ENCODE measurements at regions not wholly inside any gene's neighbourhood (a gene's known extent, or its start where the extent isn't known, plus 50 kb on each side); places are given as distances from the start of the nearest gene placed in this dataset.
A peak's percentile ranks its signal among the peaks of the same experiment; 100 is the strongest.

- H3K4me1 Mint-ChIP-seq, result peaks cover 66% of the 10 kb centered on the region
- peak overlapping the region; percentile 76 for H3K4me3 Mint-ChIP-seq
- H3K36me3 Mint-ChIP-seq (ENCODE audit: low read depth), result peaks cover 30% of the 10 kb centered on the region
- intact Hi-C loops (cut with micrococcal nuclease), result loop anchor here (5.0 kb wide), 2 partner anchors 97 to 98 kb away; no protein-coding TSS in a partner anchor
- H3K9me3 Mint-ChIP-seq, result peaks cover 14% of the 10 kb centered on the region
- peak overlapping the region; percentile 96 for H3K27ac Mint-ChIP-seq
- no peaks in the 10 kb centered on the region for H3K27me3 Mint-ChIP-seq
- peak; percentile 62 for DNase-seq
Measured at GRCh38 chr1:59045137-59045536, 251.8 kb upstream of the FGGY start.

- intact Hi-C loops (cut with micrococcal nuclease), result loop anchor here (1.0 to 5.0 kb wide), 8 partner anchors 19 to 387 kb away; partner anchors contain the start of gene JUN
Measured at GRCh38 chr1:59045636-59046035, 251.3 kb upstream of the FGGY start.

GRCh38 chr1:59046134-59046533 lies 250.8 kb upstream of the FGGY start:
- Mint-ChIP-seq H3K4me3 (peak overlapping the region; percentile 76), H3K36me3 (ENCODE audit: low read depth) (peaks cover 30% of the 10 kb centered on the region), H3K27ac (peak overlapping the region; percentile 96), H3K4me1 (peaks cover 63% of the 10 kb centered on the region), H3K9me3 (peaks cover 14% of the 10 kb centered on the region), H3K27me3 (no peaks in the 10 kb centered on the region)
- no peak for DNase-seq
- intact Hi-C loops (cut with micrococcal nuclease), result loop anchor here (1.0 to 5.0 kb wide), 8 partner anchors 20 to 387 kb away; partner anchors contain the start of gene JUN

More at GRCh38 chr1:59045636-59046035, 251.3 kb upstream of the FGGY start:
- H3K36me3 Mint-ChIP-seq (ENCODE audit: low read depth), result peaks cover 30% of the 10 kb centered on the region
- H3K4me1 Mint-ChIP-seq, result peaks cover 64% of the 10 kb centered on the region
- peak overlapping the region; percentile 96 for H3K27ac Mint-ChIP-seq
- H3K4me3 Mint-ChIP-seq, result peak overlapping the region; percentile 76
- H3K9me3 Mint-ChIP-seq, result peaks cover 14% of the 10 kb centered on the region
- H3K27me3 Mint-ChIP-seq, result no peaks in the 10 kb centered on the region
- DNase-seq, result no peak

GRCh38 chr1:59046730-59047157 lies 250.2 kb upstream of the FGGY start:
- no peaks in the 10 kb centered on the region for H3K27me3 Mint-ChIP-seq
- peaks cover 14% of the 10 kb centered on the region for H3K9me3 Mint-ChIP-seq
- H3K27ac Mint-ChIP-seq, result peak overlapping the region; percentile 96
- intact Hi-C loops (cut with micrococcal nuclease), result loop anchor here (1.0 to 5.0 kb wide), 8 partner anchors 20 to 386 kb away; partner anchors contain the start of gene JUN
- peak; percentile 89 for DNase-seq
- H3K36me3 Mint-ChIP-seq (ENCODE audit: low read depth), result peaks cover 28% of the 10 kb centered on the region
- peaks cover 60% of the 10 kb centered on the region for H3K4me1 Mint-ChIP-seq
- H3K4me3 Mint-ChIP-seq, result peak overlapping the region; percentile 76

GRCh38 chr1:59051007-59051406 lies 245.9 kb upstream of the FGGY start:
- DNase-seq, result no peak
- Mint-ChIP-seq H3K27me3 (no peaks in the 10 kb centered on the region), H3K27ac (no peak overlapping the region), H3K36me3 (ENCODE audit: low read depth) (peaks cover 13% of the 10 kb centered on the region), H3K9me3 (peaks cover 8% of the 10 kb centered on the region), H3K4me1 (peaks cover 35% of the 10 kb centered on the region), H3K4me3 (no peak overlapping the region)
- intact Hi-C loops (cut with micrococcal nuclease), result no loop called here

- Mint-ChIP-seq H3K9me3 (peaks cover 8% of the 10 kb centered on the region), H3K4me3 (no peak overlapping the region), H3K36me3 (ENCODE audit: low read depth) (peaks cover 13% of the 10 kb centered on the region), H3K27me3 (no peaks in the 10 kb centered on the region), H3K4me1 (peaks cover 24% of the 10 kb centered on the region), H3K27ac (no peak overlapping the region)
- intact Hi-C loops (cut with micrococcal nuclease), result no loop called here
- no peak for DNase-seq
Measured at GRCh38 chr1:59052166-59052590, 244.7 kb upstream of the FGGY start.

- Mint-ChIP-seq H3K4me3 (no peak overlapping the region), H3K27me3 (no peaks in the 10 kb centered on the region), H3K9me3 (peaks cover 3% of the 10 kb centered on the region), H3K4me1 (peaks cover 13% of the 10 kb centered on the region), H3K36me3 (ENCODE audit: low read depth) (peaks cover 5% of the 10 kb centered on the region), H3K27ac (no peak overlapping the region)
- intact Hi-C loops (cut with micrococcal nuclease), result no loop called here
- DNase-seq, result no peak
Measured at GRCh38 chr1:59054172-59054571, 242.7 kb upstream of the FGGY start.

GRCh38 chr1:59055908-59056719 lies 240.8 kb upstream of the FGGY start:
- peaks cover 9% of the 10 kb centered on the region for H3K36me3 Mint-ChIP-seq (ENCODE audit: low read depth)
- H3K9me3 Mint-ChIP-seq, result peaks cover 8% of the 10 kb centered on the region
- H3K27me3 Mint-ChIP-seq, result no peaks in the 10 kb centered on the region
- H3K4me1 Mint-ChIP-seq, result peaks cover 16% of the 10 kb centered on the region
- H3K4me3 Mint-ChIP-seq, result no peak overlapping the region
- H3K27ac Mint-ChIP-seq, result no peak overlapping the region
- no peak for DNase-seq
- intact Hi-C loops (cut with micrococcal nuclease), result no loop called here

GRCh38 chr1:59057211-59057694 lies 239.6 kb upstream of the FGGY start:
- peaks cover 18% of the 10 kb centered on the region for H3K4me1 Mint-ChIP-seq
- H3K9me3 Mint-ChIP-seq, result peaks cover 9% of the 10 kb centered on the region
- no peak overlapping the region for H3K27ac Mint-ChIP-seq
- peaks cover 9% of the 10 kb centered on the region for H3K36me3 Mint-ChIP-seq (ENCODE audit: low read depth)
- no peak for DNase-seq
- intact Hi-C loops (cut with micrococcal nuclease), result no loop called here
- no peaks in the 10 kb centered on the region for H3K27me3 Mint-ChIP-seq
- H3K4me3 Mint-ChIP-seq, result no peak overlapping the region

GRCh38 chr1:59057796-59058195 lies 239.1 kb upstream of the FGGY start:
- peaks cover 9% of the 10 kb centered on the region for H3K36me3 Mint-ChIP-seq (ENCODE audit: low read depth)
- peaks cover 18% of the 10 kb centered on the region for H3K4me1 Mint-ChIP-seq
- H3K9me3 Mint-ChIP-seq, result peaks cover 8% of the 10 kb centered on the region
- H3K4me3 Mint-ChIP-seq, result no peak overlapping the region
- H3K27me3 Mint-ChIP-seq, result no peaks in the 10 kb centered on the region
- DNase-seq, result no peak
- H3K27ac Mint-ChIP-seq, result no peak overlapping the region
- intact Hi-C loops (cut with micrococcal nuclease), result no loop called here

GRCh38 chr1:59058665-59059439 lies 238.0 kb upstream of the FGGY start:
- DNase-seq, result no peak
- Mint-ChIP-seq H3K4me1 (peaks cover 27% of the 10 kb centered on the region), H3K27me3 (no peaks in the 10 kb centered on the region), H3K27ac (no peak overlapping the region), H3K9me3 (peaks cover 6% of the 10 kb centered on the region), H3K36me3 (ENCODE audit: low read depth) (peaks cover 9% of the 10 kb centered on the region), H3K4me3 (no peak overlapping the region)
- intact Hi-C loops (cut with micrococcal nuclease), result no loop called here

GRCh38 chr1:59061876-59062275 lies 235.0 kb upstream of the FGGY start:
- no peak overlapping the region for H3K27ac Mint-ChIP-seq
- H3K4me3 Mint-ChIP-seq, result no peak overlapping the region
- no peak for DNase-seq
- peaks cover 37% of the 10 kb centered on the region for H3K4me1 Mint-ChIP-seq
- intact Hi-C loops (cut with micrococcal nuclease), result no loop called here
- peaks cover 6% of the 10 kb centered on the region for H3K9me3 Mint-ChIP-seq
- H3K36me3 Mint-ChIP-seq (ENCODE audit: low read depth), result peaks cover 11% of the 10 kb centered on the region
- H3K27me3 Mint-ChIP-seq, result no peaks in the 10 kb centered on the region

- no peaks in the 10 kb centered on the region for H3K27me3 Mint-ChIP-seq
- peaks cover 36% of the 10 kb centered on the region for H3K4me1 Mint-ChIP-seq
- H3K9me3 Mint-ChIP-seq, result peaks cover 6% of the 10 kb centered on the region
- H3K36me3 Mint-ChIP-seq (ENCODE audit: low read depth), result peaks cover 11% of the 10 kb centered on the region
- no peak for DNase-seq
- no peak overlapping the region for H3K4me3 Mint-ChIP-seq
- intact Hi-C loops (cut with micrococcal nuclease), result no loop called here
- peak overlapping the region; percentile 46 for H3K27ac Mint-ChIP-seq
Measured at GRCh38 chr1:59062743-59063142, 234.2 kb upstream of the FGGY start.

- Mint-ChIP-seq H3K36me3 (ENCODE audit: low read depth) (peaks cover 11% of the 10 kb centered on the region), H3K4me3 (peak overlapping the region; percentile 23), H3K27ac (peak overlapping the region; percentile 76), H3K27me3 (no peaks in the 10 kb centered on the region), H3K4me1 (peaks cover 32% of the 10 kb centered on the region), H3K9me3 (peaks cover 6% of the 10 kb centered on the region)
- intact Hi-C loops (cut with micrococcal nuclease), result no loop called here
- DNase-seq, result peak; percentile 74
Measured at GRCh38 chr1:59063501-59063900, 233.4 kb upstream of the FGGY start.
